DOHH2 (cell line): ENCODE measurements at regions not wholly inside any gene's neighbourhood (a gene's known extent, or its start where the extent isn't known, plus 50 kb on each side); places are given as distances from the start of the nearest gene placed in this dataset.

Source experiments
- EZH2phosphoT487 ChIP-seq: fragments of 200-600 bp; sonication (generic); IDR thresholded peaks from 2 replicates; pipeline ENCODE4 v1.6.1; 2017; ENCODE audit warnings: borderline replicate concordance, mild to moderate bottlenecking, antibody characterized with exemption, low read length, moderate library complexity, mixed read lengths
- TF ChIP-seq, protein P1 (sequence below): fragments of 200-600 bp; sonication (generic); IDR thresholded peaks from one replicate; pipeline ENCODE4 v1.5.1; 2014; ENCODE audit warnings: antibody characterized with exemption, mild to moderate bottlenecking, low read depth, low read length; ENCODE audit not compliant: poor library complexity, severe bottlenecking

GRCh38 chr17:72462814-72463213 lies 342.0 kb downstream of the SOX9 start:
- TF ChIP-seq, protein P1, sequence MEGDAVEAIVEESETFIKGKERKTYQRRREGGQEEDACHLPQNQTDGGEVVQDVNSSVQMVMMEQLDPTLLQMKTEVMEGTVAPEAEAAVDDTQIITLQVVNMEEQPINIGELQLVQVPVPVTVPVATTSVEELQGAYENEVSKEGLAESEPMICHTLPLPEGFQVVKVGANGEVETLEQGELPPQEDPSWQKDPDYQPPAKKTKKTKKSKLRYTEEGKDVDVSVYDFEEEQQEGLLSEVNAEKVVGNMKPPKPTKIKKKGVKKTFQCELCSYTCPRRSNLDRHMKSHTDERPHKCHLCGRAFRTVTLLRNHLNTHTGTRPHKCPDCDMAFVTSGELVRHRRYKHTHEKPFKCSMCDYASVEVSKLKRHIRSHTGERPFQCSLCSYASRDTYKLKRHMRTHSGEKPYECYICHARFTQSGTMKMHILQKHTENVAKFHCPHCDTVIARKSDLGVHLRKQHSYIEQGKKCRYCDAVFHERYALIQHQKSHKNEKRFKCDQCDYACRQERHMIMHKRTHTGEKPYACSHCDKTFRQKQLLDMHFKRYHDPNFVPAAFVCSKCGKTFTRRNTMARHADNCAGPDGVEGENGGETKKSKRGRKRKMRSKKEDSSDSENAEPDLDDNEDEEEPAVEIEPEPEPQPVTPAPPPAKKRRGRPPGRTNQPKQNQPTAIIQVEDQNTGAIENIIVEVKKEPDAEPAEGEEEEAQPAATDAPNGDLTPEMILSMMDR: no peak
- TF ChIP-seq EZH2phosphoT487: no peak
